ENCODE measurements at regions not wholly inside any gene's neighbourhood (a gene's known extent, or its start where the extent isn't known, plus 50 kb on each side); places are given as distances from the start of the nearest gene placed in this dataset.
"Not testable (repeated sequence)": the region's sequence is repeated elsewhere in the genome, so short reads cannot be mapped to it uniquely, and the experiment has no call there.

- no peak for DNase-seq
Observed at GRCh38 chr4:130653842-130654241, 1557.9 kb downstream of the C4orf33 start.

GRCh38 chr4:130659320-130659719 is 1563.4 kb downstream of the C4orf33 start:
- no peak for DNase-seq

- DNase-seq = no peak
Observed at GRCh38 chr4:130668859-130669258, 1572.9 kb downstream of the C4orf33 start.

- no peak for DNase-seq
Observed at GRCh38 chr4:130675266-130675665, 1579.3 kb downstream of the C4orf33 start.

- no peak for DNase-seq
Observed at GRCh38 chr4:130689181-130689580, 1593.2 kb downstream of the C4orf33 start.

GRCh38 chr4:130698251-130698650 is 1602.3 kb downstream of the C4orf33 start:
- no peak for DNase-seq

- DNase-seq = no peak
Observed at GRCh38 chr4:130699004-130699403, 1603.1 kb downstream of the C4orf33 start.

GRCh38 chr4:130703211-130703935 is 1607.4 kb downstream of the C4orf33 start:
- DNase-seq = no peak

- no peak for DNase-seq
Observed at GRCh38 chr4:130705023-130705422, 1609.1 kb downstream of the C4orf33 start.

GRCh38 chr4:130712038-130712437 is 1616.1 kb downstream of the C4orf33 start:
- DNase-seq = no peak

- DNase-seq = no peak
Observed at GRCh38 chr4:130714006-130714405, 1618.1 kb downstream of the C4orf33 start.

GRCh38 chr4:130722361-130722760 is 1626.4 kb downstream of the C4orf33 start:
- no peak for DNase-seq

GRCh38 chr4:130736436-130737185 is 1640.7 kb downstream of the C4orf33 start:
- DNase-seq = no peak

GRCh38 chr4:130738233-130738632 is 1642.3 kb downstream of the C4orf33 start:
- no peak for DNase-seq

- no peak for DNase-seq
Observed at GRCh38 chr4:130747842-130748241, 1651.9 kb downstream of the C4orf33 start.

- DNase-seq = no peak
Observed at GRCh38 chr4:130753926-130754325, 1658.0 kb downstream of the C4orf33 start.

- DNase-seq = no peak
Observed at GRCh38 chr4:130760246-130760645, 1664.3 kb downstream of the C4orf33 start.

- not testable (repeated sequence) for DNase-seq
Observed at GRCh38 chr4:130767384-130767783, 1671.4 kb downstream of the C4orf33 start.

GRCh38 chr4:130772966-130773365 is 1677.0 kb downstream of the C4orf33 start:
- not testable (repeated sequence) for DNase-seq

- no peak for DNase-seq
Observed at GRCh38 chr4:130808492-130808891, 1712.5 kb downstream of the C4orf33 start.

GRCh38 chr4:130812117-130812765 is 1716.3 kb downstream of the C4orf33 start:
- DNase-seq = no peak

GRCh38 chr4:130814896-130815295 is 1718.9 kb downstream of the C4orf33 start:
- no peak for DNase-seq

GRCh38 chr4:130820448-130820847 is 1724.5 kb downstream of the C4orf33 start:
- no peak for DNase-seq
